GM18508 (cell line): ENCODE measurements at regions not wholly inside any gene's neighbourhood (a gene's known extent, or its start where the extent isn't known, plus 50 kb on each side); places are given as distances from the start of the nearest gene placed in this dataset.

Experiments
- ATAC-seq: cut with Tn5 transposase; IDR thresholded peaks from one replicate; pipeline ENCODE4 v1.9.1; 2021; ENCODE audit warnings: moderate number of reproducible peaks; ENCODE audit not compliant: insufficient read depth, unreplicated experiment

DNA sequence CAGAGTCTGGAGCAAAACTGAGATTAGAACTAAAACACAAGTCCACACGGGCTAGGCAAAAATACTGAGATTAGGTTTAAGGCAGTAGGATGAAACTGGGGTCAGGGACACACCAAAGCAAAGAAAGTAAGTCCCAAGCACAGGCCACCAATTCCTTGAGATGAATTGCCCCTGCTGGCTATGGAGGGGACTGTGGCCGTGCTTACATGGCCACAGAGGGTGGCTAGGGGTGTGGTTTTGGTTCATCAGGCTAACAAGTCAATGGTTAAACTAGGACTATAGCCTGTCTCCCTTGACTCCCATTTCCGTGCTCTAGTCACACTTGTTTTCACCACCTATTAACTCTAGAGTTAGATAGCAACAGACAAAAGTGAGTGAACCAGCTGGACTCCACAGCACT lies 394.8 kb downstream of the PBX1 start:
- no peak for ATAC-seq

DNA sequence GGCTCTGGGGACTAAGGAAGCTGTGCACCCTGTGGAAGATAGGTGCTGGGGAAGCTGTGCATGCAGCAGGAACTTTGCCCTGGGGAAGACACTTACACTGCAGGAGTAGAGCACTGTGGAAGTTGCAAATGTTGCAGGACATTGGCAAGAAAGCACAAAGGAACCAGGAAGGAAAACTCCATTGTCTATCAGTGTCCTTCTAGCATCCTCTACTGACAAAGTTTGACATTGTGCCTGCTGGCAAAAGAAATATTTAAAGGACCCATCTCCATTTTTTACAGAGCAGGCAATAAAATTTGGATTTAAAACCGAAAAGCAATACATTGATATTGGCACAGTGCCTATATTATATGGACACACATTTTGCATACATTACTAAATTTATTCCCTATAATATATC lies 394.1 kb downstream of the PBX1 start:
- no peak for ATAC-seq

DNA sequence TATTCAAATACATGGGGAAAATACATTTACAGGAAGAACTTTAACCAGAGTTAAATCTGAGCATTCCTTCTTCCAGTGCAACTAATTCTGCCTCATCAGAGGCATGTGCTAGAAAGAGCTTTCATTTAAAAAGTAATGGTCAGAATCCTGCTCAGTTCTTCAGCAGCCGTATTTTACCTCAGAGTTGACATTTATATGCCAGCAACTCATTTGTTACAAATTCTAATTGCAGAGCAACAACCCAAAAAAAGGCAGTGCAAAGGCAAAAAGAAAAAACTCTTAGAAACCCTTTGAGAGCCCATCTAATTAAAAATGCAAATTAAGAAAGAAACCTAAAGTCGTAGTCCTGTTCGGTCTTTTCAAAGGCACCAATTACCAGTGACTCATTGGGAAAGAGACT lies 392.5 kb downstream of the PBX1 start:
- ATAC-seq, result no peak

DNA sequence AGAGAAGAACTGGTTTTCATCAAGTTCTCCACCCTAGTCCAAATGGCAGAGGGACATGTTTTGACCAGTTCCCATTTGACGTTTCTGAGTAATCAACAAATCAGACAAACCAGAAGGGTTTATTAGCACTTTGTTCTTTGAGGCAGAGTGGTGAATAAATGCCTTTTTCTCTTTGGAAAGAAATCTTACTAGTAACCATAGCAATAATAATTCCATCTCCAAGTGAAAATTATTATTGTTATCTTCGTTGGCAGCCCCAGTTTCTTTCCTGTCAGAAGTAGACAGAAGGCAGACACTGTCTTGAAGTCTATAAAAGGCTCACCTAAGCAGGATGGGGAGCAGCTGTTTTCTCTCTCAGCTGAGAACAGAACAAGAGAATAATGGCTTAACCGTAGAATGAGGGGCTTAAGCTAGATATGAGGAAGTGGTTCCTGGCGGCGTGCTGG lies 391.6 kb downstream of the PBX1 start:
- ATAC-seq, result no peak

DNA sequence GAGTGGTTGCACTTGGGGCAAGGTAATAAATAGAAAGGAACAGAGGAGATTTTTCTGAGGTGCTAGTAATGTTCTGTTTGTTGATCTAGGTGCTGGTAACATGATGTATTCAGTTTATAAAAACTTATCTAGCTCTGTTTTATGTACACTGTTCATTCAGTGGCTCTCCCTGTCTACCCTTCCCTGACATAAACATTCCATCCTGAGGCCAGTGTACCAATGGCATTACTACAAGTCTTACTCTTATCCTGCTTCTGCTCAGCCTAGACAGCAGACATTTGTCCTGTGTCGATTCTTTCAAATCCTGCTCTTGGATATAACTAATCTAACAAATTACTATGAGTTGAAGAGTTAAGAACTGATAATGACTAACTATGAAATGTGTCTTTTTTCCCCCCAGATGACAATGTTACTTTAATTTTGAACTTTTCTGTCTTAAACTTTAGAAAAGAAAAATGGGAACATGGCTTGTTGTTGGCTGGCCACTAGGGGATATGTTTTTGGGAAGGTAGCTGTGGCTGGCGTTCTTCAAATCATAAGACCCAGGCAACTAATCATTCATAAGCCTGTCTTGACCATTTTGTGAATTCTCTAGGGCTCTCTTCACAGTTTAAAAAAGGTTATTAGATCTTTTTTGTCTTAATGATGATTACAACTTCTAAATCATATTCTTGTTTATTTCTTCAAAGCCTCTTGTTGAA lies 390.9 kb downstream of the PBX1 start:
- no peak for ATAC-seq

DNA sequence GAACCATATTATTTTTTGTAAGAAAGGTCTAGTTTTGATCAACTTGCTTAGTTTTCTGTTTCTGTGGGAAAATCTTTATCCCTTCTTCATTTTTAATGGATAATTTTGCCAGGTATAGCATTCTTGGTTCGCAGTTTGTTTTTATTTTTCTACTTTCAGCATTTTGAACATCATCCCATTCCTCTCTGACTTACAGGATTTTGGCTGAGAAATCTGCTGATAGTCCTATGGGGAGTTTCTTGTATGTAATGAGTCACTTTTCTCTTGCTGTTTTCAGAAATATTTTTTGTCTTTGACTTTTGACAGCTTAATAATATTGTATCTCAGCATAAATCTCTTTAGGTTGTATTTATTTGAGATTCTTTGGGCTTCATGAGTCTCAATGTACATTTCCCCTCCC lies 389.1 kb downstream of the PBX1 start:
- no peak for ATAC-seq

DNA sequence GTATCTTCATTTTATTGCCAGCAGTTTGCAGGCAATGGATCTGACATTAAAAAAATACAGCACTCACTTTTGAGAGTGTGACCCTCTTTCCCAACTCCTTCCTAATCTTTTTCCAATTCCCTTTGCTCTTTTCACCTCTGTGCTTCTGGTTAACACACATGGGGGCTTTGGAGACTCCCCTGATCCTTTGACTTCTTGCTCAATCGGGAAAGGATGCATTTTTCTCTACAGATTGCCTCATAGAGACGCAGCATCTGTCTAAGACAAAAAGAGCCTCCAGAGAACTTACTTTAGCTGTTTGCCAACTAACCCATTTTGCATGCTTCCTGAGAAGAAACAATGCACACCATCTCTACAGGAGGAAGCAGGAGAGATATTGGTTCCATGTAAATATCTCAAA lies 378.3 kb downstream of the PBX1 start:
- ATAC-seq, result no peak

DNA sequence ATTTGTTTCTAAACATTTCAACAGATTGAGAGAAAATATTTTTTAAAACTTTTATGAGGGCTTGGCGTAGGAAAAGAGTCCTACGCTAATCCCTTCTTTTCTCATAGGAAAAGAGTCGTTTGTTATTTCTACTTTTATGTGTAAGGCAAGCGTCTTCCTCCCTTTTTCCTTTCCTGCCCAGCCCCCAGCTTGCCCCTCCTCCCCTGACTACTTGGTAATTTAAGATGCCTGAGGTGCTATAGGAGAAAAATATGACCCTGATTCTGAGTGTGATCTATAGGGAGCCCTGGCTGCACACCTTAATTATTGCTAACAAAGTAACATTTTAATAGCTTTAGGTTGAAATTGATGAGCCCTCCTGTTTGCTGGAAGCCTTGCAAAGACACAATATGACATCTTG lies 373.6 kb downstream of the PBX1 start:
- no peak for ATAC-seq

DNA sequence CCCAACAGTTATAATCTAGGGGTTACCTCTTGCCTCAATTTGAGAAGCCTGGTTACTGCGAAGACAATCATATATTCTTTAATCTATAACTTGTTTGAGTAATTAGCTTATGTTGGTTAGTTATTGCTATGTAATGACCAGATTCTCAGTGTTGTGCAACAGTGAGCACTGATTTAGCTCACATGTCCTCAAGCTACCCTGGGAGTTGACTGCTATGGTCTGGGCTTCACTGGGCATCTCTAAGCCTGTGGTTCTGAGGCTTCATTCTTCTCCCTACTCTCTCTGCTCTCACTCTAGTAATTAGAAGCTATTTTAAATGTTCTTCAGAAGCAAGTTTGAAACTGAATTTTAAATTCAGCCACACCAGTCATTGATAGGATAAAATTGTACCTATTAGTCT lies 371.8 kb downstream of the PBX1 start:
- ATAC-seq, result no peak

DNA sequence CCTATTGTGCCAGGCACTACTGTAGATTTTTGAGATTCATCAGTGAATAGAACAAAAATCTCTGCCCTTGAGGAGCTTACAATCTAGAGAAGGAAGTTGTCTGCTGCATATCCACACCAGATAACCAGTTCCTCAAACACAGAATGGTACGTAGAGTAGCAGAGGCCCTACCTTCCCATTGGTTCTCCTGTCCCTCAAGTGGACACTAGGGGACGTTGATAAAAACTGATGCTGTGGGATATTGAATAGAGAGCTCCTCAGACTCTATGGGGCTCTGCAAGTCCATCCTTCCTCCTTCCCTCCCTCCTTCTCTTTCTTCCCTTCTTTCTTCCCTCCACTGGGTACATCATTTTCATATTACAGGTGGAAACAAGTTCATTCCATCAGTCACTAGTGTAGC lies 371.3 kb downstream of the PBX1 start:
- no peak for ATAC-seq

DNA sequence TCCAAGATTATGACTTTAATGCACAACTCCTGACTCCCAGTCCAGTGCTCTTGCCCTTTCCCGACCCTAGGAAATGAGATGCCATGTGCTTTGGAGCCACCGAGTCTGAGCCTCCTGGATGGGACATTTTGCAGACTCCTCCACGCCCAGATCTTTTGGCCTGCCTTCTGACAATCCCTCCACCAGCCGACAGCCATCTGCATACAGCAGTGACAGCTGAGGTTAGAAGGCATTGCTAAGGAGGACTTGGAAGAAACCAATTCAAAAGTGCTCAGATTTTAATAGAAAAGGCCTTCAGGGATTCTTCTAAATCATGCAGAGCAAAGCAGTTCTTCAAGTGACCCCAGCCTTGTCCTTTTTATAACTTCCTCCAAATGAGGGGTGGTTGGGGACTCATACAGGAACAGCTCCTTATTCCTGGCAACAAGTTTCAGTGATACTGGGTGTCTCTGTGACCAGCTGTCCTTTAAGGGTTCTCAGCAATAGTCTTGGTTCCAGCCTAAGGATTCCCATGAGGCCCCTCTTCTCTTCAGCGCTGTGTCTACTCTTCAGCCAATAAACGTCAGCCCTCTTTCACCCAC lies 369.3 kb downstream of the PBX1 start:
- no peak for ATAC-seq

DNA sequence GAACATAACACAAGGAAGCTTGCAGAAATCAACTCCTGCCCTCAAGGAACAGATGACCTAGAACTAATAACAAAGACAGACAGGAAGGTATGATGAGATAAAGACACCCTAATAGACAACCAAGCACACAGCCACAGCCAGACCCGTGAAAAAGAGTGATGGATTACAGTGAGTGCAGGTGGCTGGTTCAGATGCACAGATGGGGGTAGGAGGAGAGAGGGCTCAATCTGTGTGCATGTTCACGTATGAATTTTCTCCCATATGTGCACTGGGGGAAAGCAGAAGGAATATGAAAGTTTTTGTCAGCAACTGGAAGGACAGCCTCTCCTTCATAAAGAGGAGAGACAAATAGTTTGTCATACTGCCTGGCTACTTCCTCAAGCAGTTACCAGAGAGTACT lies 367.1 kb downstream of the PBX1 start:
- ATAC-seq, result no peak

DNA sequence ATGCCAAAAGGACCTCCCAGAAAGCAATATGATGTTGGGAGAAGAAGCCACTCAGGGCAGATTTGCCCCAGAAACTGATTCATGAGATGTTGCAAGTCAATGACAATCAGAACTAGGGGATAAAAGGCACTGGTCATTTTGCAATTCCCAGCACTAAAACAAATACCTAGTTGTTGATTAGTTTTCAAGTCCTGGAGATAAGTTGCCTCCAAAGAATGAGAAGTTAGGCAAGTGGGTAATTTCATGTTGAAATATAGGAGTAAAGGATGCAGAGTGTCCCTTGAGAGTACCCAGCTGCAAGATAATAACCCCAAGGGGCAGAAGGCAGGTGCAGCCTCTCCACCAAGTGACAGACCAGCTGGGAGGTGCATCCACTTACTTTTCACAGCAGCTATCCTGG lies 363.6 kb downstream of the PBX1 start:
- ATAC-seq, result no peak

DNA sequence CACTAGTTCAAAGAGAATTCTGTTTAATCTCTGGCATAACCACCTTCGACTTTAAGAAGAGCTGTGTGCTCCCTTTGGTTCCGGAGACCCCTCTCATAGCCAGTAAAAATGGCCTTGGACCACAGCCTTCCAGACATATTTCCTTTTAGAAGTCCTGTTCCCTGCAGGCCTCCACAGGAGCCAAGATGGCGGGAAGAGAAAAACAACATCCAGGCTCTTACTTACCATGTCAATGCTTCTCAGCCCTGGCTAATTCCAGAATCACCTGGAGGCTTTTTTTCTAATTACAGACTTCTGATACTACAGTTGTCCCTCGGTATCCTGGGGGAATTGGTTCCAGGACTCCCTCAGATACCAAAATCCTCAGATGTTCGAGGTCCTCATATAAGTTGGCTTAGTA lies 362.5 kb downstream of the PBX1 start:
- no peak for ATAC-seq

DNA sequence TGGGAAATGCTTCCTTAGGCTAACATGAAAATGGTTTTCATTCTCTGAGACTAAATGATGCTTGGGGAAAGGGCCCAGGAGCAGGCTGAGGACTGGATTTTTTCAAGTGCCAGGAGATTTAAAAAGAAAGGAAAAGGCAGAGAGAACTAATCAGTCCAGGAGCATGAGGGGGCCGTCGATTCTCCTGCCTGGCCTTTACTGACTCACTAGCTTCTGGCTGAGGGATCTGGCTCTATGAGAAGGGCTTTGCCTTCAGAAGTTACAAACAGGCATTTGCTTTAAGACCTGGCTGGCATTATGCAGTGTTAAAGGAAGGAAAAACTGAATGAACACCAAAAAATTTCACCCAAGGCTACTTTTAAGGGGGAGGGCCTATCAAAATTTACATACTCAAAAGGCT lies 359.2 kb downstream of the PBX1 start:
- ATAC-seq, result no peak

DNA sequence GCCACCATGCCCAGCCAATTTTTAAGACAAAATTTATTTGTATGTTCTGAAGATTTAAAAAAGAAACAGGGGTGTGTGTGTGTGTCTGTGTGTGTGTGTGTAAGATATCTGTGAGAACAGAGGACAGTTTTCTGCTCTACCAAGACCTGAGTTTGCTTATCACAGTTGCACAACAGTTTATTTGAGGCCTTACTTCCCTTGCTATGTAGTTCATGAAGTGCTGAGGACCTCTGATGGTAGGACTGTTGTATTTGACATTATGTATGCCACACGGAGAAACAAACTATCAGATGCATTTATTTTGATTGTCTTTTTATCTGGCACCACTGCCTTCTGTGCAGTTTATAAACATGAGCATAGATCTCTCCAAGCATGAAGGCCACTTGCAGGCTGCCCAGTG lies 355.2 kb downstream of the PBX1 start:
- ATAC-seq, result no peak

DNA sequence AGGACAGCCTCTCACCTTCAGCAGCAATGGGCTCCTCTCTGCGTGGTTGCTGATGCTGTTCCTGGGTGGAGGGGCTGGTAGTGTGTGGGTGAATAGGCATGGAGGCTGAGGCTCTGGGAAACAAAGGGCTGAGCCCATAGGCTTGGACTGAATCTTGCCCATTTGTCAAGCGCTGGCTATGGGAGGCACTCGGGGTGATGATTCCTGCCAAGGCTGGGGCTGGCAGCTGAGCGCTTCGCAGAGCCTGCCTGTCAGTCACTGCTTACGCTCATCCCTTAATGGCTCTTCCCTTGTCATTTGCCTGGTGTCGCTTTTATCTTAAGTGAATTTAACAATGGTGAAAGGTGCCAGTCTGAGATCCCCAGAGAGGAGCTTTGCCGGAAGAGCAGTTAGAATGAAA lies 353.3 kb downstream of the PBX1 start:
- no peak for ATAC-seq

DNA sequence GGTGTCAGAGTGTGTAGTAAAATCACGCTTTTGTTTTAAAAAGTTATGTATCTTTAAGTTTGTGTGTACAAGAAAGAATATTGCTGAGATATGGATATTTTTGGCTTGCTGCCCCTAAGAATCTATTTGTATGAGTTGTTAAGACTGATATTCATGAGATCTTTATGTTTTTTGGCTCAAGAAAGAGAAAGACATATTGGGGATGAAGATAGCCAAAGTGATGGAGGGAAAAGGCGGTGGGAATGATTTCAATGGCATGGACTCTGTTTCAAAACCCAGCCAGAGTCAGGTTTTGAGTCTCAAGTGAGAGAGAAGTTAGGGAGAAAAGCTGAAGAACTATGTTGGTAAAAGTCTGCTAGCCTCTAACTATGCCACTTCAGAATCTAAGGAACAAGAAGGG lies 351.7 kb downstream of the PBX1 start:
- ATAC-seq, result no peak

DNA sequence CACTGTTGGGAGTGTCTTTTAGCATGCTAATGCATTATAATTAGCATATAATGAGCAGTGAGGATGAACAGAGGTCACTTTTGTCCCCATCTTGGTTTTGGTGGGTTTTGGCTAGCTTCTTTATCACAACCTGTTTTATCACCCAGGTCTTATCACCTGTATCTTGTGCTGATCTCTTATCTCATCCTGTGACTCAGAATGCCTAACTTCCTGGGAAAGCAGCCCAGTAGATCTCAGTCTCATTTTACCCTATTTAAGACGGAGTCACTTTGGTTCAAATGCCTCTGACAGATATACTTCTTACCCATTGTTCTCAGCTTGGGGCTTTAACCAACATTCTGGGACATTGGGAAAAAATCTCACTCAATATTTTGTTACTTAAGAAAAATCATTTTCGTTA lies 348.7 kb downstream of the PBX1 start:
- no peak for ATAC-seq

DNA sequence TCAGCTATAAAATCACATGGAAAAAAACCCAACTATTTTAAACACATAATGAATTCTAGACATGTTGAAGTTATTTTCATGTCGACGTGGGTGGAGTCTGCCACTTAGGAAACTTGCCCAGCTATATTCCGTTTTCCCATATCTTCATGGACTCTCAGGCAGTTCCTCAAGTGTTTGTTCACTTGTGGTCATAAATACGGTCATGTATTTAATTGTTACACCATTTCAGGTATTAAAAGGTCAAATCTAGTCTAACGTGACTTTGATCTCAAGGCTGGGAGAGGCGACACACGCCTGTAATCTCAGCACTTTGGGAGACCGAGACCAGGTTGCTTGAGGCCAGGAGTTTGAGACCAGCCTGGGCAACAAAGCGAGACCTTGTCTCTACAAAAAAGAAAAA lies 346.9 kb downstream of the PBX1 start:
- ATAC-seq, result no peak

DNA sequence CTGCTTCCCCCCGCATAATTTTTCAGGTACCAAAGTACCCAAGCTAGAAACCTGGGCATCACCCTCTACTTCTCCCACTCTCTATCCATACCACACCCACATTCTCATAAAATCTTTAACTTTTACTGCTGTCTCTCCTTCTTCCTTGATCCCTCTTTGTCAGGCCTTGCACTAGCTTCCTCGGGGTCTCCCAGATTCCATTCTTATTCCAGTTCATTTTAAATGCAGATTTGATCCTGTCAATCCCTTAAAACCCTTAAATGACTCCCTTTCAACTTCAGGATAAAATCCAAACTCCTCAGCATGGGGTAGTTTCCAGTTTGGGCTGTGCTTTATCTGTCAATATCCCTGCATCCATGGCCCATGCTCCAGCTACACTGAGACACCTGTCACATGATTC lies 343.5 kb downstream of the PBX1 start:
- no peak for ATAC-seq
